ENCODE measurements at regions not wholly inside any gene's neighbourhood (a gene's known extent, or its start where the extent isn't known, plus 50 kb on each side); places are given as distances from the start of the nearest gene placed in this dataset.

GRCh38 chr9:107587191-107587963, 97.8 kb upstream of the KLF4 start (continued):
- TF ChIP-seq ZNF891 (CRISPR knock-in tag; IDR thresholded peaks at IDR 0.05) (no peak), ZMAT5 (CRISPR knock-in tag; IDR thresholded peaks at IDR 0.05; ENCODE audit: borderline replicate concordance, low read depth) (no peak), ZMYM2 (CRISPR knock-in tag; IDR thresholded peaks at IDR 0.05) (no peak), ZNF513 (CRISPR knock-in tag; conservative IDR thresholded peaks at IDR 0.05) (no peak), ZBTB7B (CRISPR knock-in tag; IDR thresholded peaks at IDR 0.05) (no peak), ZBTB38 (CRISPR knock-in tag; IDR thresholded peaks at IDR 0.05) (no peak), ZNF609 (CRISPR knock-in tag; IDR thresholded peaks at IDR 0.05; ENCODE audit: borderline replicate concordance) (no peak), PPARG (CRISPR knock-in tag; conservative IDR thresholded peaks at IDR 0.05) (peak; percentile 66; the same call in 1 of the 2 replicates), ZNF230 (CRISPR knock-in tag; IDR thresholded peaks at IDR 0.05) (no peak), ZNF503 (CRISPR knock-in tag; IDR thresholded peaks at IDR 0.05) (no peak), AHR (CRISPR knock-in tag; IDR thresholded peaks at IDR 0.05) (no peak), XBP1 (CRISPR knock-in tag; IDR thresholded peaks at IDR 0.05) (no peak), GTF3A (CRISPR knock-in tag; conservative IDR thresholded peaks at IDR 0.05) (no peak), ZBTB20 (CRISPR knock-in tag; IDR thresholded peaks at IDR 0.05; ENCODE audit: borderline replicate concordance, low read depth) (no peak), TAF15 (IDR thresholded peaks at IDR 0.05; ENCODE audit: low read depth, low read length, poor library complexity, severe bottlenecking) (no peak), PHB2 (IDR thresholded peaks at IDR 0.05; ENCODE audit: partially characterized antibody) (no peak), ZFY (CRISPR knock-in tag; IDR thresholded peaks at IDR 0.05) (no peak), ZNF17 (CRISPR knock-in tag; IDR thresholded peaks at IDR 0.05) (no peak), HNRNPLL (IDR thresholded peaks at IDR 0.05; ENCODE audit: low read depth, low read length, poor library complexity, severe bottlenecking) (peak; percentile 60), MTERF4 (CRISPR knock-in tag; IDR thresholded peaks at IDR 0.05) (no peak), BCL6 (CRISPR knock-in tag; IDR thresholded peaks at IDR 0.05) (0 out of 2 replicates have a peak, but pooled peaks have one; percentile 39)

Data from HepG2 (cell line).